Right hindlimb (tissue), 1 donor: ENCODE measurements at regions not wholly inside any gene's neighbourhood (a gene's known extent, or its start where the extent isn't known, plus 50 kb on each side); places are given as distances from the start of the nearest gene placed in this dataset.
A peak's percentile ranks its signal among the peaks of the same experiment; 100 is the strongest.
"Not testable (repeated sequence)": the region's sequence is repeated elsewhere in the genome, so short reads cannot be mapped to it uniquely, and the experiment has no call there.

Source experiments
- DNase-seq: peaks from one replicate; pipeline ENCODE4 v3.0.0-alpha.2; 2018

- peak; percentile 24 for DNase-seq
Measured at GRCh38 chr2:186093174-186093573, 354.6 kb downstream of the FSIP2 start.

DNA sequence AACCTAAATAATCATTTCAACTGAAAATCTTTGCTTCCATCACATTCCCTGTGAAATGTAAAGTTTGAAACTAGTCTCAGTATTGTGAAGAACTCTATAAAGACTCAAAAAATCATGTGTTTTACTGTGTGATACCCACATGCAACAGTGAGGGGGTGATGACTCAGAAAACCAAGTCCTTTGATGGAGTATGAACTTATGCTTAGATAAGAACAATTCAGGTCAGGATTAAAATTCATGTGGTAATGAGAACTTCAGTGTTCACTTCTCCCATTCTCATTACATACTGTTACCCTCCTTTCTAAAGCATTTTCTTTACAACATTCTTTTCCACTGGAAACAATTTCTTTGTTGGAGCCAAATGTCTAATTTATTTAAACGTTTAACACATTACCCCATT lies 360.2 kb downstream of the FSIP2 start:
- no peak for DNase-seq

- no peak for DNase-seq
Measured at GRCh38 chr2:186099826-186100225, 361.2 kb downstream of the FSIP2 start.

- DNase-seq, result no peak
Measured at GRCh38 chr2:186100636-186101035, 362.0 kb downstream of the FSIP2 start.

DNA sequence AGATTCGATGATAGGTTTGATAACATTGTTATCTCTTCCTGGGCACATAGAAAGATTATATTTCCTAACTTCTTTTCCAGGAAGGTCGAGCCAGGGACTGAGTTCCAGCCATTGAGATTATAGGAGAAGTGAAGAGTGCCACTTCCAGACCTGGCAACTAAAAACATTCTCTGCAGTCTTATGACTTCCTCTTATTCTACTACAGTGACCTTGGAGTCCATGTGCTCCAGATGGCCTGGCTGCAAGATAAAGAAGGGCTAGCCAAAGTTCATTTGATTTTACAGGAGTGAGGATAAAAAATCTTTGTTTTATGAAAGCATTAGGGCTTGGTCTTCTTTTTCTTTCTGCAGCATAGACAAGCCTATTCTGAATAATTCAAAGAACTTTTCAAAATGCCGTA lies 363.0 kb downstream of the FSIP2 start:
- DNase-seq, result no peak

GRCh38 chr2:186103276-186103675 lies 364.7 kb downstream of the FSIP2 start:
- no peak for DNase-seq

DNA sequence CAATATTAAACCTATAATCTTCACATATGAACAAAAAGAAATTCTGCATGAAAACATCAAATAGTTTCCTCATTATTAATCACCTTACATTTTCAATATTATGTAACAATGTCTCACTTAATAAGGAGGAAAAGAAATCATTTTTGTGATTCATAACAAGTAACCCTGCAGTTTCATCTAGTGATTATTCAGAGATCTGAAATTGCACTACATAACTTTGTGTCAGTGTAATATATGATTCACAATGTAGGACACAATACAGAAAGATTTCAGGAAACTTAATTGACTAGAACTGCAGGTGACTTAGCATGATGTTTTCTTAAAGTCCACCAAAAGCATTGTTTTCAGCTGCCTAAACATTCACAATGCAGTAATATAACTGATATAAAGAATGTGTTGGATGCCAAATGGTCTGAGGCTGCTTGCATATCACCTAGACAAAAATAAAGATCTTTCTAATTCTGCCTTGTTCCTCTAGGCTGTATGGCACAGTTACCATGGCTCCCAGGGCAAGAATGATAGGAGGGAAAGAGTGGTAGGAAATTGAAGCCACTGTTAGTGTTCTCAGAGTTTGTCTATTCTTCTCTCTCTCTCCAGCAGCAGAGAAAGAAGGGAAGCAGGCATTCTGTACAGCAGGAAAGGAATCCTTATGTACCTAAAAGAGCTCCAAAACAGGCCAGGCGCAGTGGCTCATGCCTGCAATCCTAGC lies 366.6 kb downstream of the FSIP2 start:
- DNase-seq, result no peak

GRCh38 chr2:186108470-186108869 lies 369.9 kb downstream of the FSIP2 start:
- no peak for DNase-seq

DNA sequence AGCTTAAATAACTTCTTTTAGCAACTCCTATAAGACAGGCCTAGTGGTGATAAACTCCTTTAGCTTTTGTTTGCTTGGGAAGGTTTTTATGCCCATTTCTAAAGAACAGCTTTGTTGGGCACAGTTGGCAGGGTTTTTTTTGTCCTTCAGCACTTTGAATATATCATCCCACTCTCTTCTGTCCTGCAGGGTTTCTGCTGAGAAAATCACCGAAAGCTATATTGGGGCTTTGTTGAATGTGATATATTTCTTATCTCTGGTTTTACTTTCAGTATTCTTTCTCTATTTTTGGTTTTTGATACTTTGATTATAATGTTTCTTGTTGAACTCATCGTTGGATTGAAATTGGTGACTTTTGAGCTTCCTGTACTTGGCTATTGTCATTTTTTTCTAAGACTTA lies 372.8 kb upstream of the ZC3H15 start:
- no peak for DNase-seq

DNA sequence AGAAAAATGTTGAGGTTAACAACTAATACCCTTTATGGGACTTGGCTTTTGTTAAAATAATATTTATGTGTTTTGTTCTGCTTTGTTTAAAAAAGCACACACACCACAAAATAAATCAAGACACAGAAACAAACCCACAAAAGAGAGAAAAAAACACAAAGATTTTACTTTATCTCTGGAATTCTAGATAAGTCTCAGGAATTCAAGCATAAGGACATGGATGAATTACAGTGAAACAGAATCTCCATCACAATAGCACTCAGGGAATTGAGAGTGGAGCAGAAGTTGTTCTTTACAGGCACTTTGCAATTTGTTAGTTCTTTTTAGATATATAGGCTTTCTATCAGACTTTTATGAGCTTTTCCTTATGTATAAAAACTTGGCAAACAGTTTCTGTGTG lies 360.9 kb upstream of the ZC3H15 start:
- no peak for DNase-seq

GRCh38 chr2:186125625-186126024 lies 360.4 kb upstream of the ZC3H15 start:
- DNase-seq, result no peak

DNA sequence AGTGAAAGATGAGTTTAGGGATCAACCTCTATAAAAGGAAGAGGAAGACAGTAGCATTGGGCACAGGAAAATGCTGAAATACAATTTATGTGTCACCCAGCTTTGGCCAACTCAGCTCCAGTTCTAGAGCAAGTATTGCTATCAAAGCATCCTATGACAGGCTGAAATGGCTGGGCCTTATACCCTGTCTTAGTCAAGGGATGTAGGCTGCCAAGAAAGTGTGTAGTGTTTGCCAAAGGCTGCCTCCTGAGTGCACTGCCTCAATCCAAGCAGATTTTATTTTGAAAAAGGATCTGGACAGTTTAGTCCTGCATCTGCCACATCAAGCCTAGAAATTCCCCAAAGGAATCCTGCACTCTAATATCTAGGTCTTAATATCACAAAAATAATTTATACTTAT lies 359.9 kb upstream of the ZC3H15 start:
- no peak for DNase-seq

GRCh38 chr2:186129767-186130581 lies 356.1 kb upstream of the ZC3H15 start:
- no peak for DNase-seq

GRCh38 chr2:186130748-186131641 lies 355.1 kb upstream of the ZC3H15 start:
- DNase-seq, result no peak

GRCh38 chr2:186135686-186136085 lies 350.4 kb upstream of the ZC3H15 start:
- DNase-seq, result no peak

DNA sequence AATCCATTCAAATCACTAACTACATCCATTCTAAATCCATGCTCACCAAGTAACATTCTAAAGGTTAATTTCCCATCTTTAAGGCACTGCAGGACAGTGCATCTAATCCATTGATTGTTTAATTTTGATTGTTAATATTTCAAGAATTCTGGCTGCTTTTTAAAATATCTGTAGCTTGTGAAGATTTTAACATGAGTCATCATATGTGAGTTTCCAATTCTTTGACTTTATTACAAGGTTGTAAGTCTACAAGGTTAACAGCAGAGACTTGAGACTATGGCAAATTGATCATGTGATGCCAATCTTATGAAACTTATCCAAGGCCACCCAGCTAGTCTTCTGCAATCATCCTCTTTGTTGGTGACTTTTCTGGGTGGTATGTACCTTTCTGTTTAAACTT lies 349.2 kb upstream of the ZC3H15 start:
- no peak for DNase-seq

DNA sequence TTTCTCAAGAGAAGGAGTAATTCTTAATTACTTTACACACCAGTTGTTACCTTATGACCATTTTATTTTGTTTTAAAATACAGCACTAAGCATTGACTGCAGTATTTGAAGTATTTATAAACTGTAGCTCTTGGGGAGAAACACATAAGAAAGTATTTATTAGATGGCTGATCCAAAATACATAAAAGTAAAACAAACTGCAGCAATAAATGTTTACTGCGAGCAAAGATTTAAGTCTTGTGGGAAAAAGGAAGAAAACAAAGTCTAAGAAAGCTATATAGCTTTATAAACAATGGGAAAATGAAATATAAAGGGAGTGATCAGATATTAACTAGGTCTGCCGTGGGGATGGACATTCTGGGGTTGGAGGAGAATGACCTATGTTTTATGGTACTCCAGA lies 347.2 kb upstream of the ZC3H15 start:
- DNase-seq, result no peak

- no peak for DNase-seq
Measured at GRCh38 chr2:186159101-186159500, 327.0 kb upstream of the ZC3H15 start.

DNA sequence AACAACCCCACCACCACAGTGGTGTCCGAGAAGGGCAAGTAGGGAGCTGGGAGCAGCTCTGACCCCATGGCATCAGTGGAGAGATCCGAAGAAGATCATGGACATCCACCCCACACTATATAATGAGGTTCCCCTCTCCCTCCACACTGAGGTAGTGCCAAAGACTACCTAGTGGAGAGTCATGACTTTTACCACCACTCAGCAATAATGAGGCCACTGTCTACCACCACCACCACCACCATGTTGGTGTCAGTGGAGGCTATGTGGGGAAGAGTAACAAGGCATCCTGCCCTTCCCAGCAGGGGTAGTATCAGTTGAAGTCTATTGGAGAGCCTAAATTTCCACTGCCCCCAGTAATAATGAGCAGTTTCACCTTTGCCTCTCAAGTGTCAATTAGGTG lies 321.7 kb upstream of the ZC3H15 start:
- no peak for DNase-seq

GRCh38 chr2:186170693-186171092 lies 315.4 kb upstream of the ZC3H15 start:
- no peak for DNase-seq

DNA sequence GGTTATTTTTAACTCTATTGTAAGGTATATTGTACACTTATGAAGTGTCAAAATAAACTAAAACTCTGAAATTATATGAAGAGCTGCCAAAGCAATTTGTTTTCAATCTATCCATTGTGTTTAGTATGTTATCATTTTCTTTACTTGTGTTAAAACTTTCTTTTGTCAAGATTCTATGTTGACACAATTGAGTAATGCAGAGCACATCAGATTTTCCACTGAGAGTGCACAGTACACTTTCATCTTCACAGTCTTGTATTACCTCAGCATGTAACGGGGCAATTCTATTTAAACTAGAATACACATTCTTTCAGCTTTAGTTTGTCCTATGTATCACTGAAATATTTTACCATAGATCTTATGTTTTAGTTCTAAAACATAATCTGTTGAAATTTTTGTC lies 304.4 kb upstream of the ZC3H15 start:
- no peak for DNase-seq

GRCh38 chr2:186182366-186182765 lies 303.7 kb upstream of the ZC3H15 start:
- not testable (repeated sequence) for DNase-seq

GRCh38 chr2:186183406-186183805 lies 302.7 kb upstream of the ZC3H15 start:
- no peak for DNase-seq
